ENCODE measurements at regions not wholly inside any gene's neighbourhood (a gene's known extent, or its start where the extent isn't known, plus 50 kb on each side); places are given as distances from the start of the nearest gene placed in this dataset.
"Not testable (repeated sequence)": the region's sequence is repeated elsewhere in the genome, so short reads cannot be mapped to it uniquely, and the experiment has no call there.

DNA sequence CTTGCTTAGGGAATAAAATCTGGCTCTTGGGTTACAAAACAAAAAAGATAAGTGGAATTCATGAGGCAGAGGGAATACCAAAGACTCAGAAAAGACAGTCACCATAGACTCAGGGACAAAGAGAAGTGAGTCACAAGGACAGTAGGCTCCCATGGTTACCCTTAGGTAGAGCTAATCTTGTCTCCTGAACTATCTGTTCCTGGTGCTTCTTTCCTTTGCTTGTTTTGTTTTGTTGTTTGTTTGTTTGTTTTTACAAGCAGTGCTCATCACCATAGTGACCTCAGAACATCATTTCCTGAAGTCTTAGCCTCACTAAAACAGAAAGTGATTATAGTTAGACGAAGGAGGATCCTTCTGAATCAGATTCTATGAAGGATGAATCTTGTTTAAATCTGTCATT is 142.3 kb upstream of the SOX21 start:
- CTCF ChIA-PET, result no interaction called here
- no peak for DNase-seq
- Mint-ChIP-seq H3K4me3 (ENCODE audit: low read depth, unreplicated experiment) (no peak overlapping the region), H3K36me3 (ENCODE audit: insufficient read depth, unreplicated experiment) (no peaks in the 10 kb centered on the region), H3K9me3 (ENCODE audit: low read depth, unreplicated experiment) (no peaks in the 10 kb centered on the region), H3K27ac (ENCODE audit: unreplicated experiment) (no peak overlapping the region), H3K4me1 (ENCODE audit: low read depth, unreplicated experiment) (no peaks in the 10 kb centered on the region), H3K27me3 (ENCODE audit: unreplicated experiment) (no peaks in the 10 kb centered on the region)
- BruUV-seq (replicated peaks), result no TSS peak
- TF ChIP-seq, protein P1, sequence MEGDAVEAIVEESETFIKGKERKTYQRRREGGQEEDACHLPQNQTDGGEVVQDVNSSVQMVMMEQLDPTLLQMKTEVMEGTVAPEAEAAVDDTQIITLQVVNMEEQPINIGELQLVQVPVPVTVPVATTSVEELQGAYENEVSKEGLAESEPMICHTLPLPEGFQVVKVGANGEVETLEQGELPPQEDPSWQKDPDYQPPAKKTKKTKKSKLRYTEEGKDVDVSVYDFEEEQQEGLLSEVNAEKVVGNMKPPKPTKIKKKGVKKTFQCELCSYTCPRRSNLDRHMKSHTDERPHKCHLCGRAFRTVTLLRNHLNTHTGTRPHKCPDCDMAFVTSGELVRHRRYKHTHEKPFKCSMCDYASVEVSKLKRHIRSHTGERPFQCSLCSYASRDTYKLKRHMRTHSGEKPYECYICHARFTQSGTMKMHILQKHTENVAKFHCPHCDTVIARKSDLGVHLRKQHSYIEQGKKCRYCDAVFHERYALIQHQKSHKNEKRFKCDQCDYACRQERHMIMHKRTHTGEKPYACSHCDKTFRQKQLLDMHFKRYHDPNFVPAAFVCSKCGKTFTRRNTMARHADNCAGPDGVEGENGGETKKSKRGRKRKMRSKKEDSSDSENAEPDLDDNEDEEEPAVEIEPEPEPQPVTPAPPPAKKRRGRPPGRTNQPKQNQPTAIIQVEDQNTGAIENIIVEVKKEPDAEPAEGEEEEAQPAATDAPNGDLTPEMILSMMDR (IDR thresholded peaks at IDR 0.05; ENCODE audit: unreplicated experiment), result no peak
- intact Hi-C loops (cut with micrococcal nuclease; ENCODE audit: unreplicated experiment), result no loop called here

GRCh38 chr13:94851576-94851975 is 139.2 kb upstream of the SOX21 start:
- no peaks in the 10 kb centered on the region for H3K9me3 Mint-ChIP-seq (ENCODE audit: low read depth, unreplicated experiment)
- no TSS peak for BruUV-seq (replicated peaks)
- H3K4me3 Mint-ChIP-seq (ENCODE audit: low read depth, unreplicated experiment), result no peak overlapping the region
- DNase-seq, result no peak
- intact Hi-C loops (cut with micrococcal nuclease; ENCODE audit: unreplicated experiment), result no loop called here
- H3K36me3 Mint-ChIP-seq (ENCODE audit: insufficient read depth, unreplicated experiment), result no peaks in the 10 kb centered on the region
- H3K27ac Mint-ChIP-seq (ENCODE audit: unreplicated experiment), result no peak overlapping the region
- H3K27me3 Mint-ChIP-seq (ENCODE audit: unreplicated experiment), result no peaks in the 10 kb centered on the region
- TF ChIP-seq, protein P1 (IDR thresholded peaks at IDR 0.05; ENCODE audit: unreplicated experiment), result no peak
- no peaks in the 10 kb centered on the region for H3K4me1 Mint-ChIP-seq (ENCODE audit: low read depth, unreplicated experiment)
- CTCF ChIA-PET, result no interaction called here

DNA sequence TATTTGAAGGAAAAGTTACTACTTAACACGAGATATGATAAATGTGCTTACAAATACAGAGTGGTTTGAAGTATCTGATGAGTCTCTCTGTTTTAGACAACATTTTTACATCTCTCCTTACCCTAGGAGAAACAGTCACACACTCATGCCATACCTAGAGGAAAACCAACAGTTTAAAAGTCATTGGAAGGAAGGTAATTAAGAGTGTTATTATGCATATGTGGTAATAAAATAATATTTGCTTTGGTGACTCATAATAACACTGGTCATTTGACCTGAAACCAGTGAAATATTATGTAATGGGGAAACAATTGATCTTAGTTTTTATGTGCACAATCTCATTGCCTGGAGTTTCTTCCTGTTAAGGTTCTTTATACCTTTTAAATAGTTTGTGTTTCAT is 136.9 kb upstream of the SOX21 start:
- CTCF ChIA-PET, result no interaction called here
- no peak for DNase-seq
- no TSS peak for BruUV-seq (replicated peaks)
- intact Hi-C loops (cut with micrococcal nuclease; ENCODE audit: unreplicated experiment), result no loop called here
- H3K4me1 Mint-ChIP-seq (ENCODE audit: low read depth, unreplicated experiment), result no peaks in the 10 kb centered on the region
- no peaks in the 10 kb centered on the region for H3K36me3 Mint-ChIP-seq (ENCODE audit: insufficient read depth, unreplicated experiment)
- H3K27ac Mint-ChIP-seq (ENCODE audit: unreplicated experiment), result no peak overlapping the region
- no peaks in the 10 kb centered on the region for H3K27me3 Mint-ChIP-seq (ENCODE audit: unreplicated experiment)
- no peak overlapping the region for H3K4me3 Mint-ChIP-seq (ENCODE audit: low read depth, unreplicated experiment)
- H3K9me3 Mint-ChIP-seq (ENCODE audit: low read depth, unreplicated experiment), result no peaks in the 10 kb centered on the region
- TF ChIP-seq, protein P1 (IDR thresholded peaks at IDR 0.05; ENCODE audit: unreplicated experiment), result no peak

GRCh38 chr13:94842901-94843300 is 130.6 kb upstream of the SOX21 start:
- Mint-ChIP-seq H3K27me3 (ENCODE audit: unreplicated experiment) (no peaks in the 10 kb centered on the region), H3K36me3 (ENCODE audit: insufficient read depth, unreplicated experiment) (no peaks in the 10 kb centered on the region), H3K9me3 (ENCODE audit: low read depth, unreplicated experiment) (no peaks in the 10 kb centered on the region), H3K4me1 (ENCODE audit: low read depth, unreplicated experiment) (no peaks in the 10 kb centered on the region), H3K27ac (ENCODE audit: unreplicated experiment) (no peak overlapping the region), H3K4me3 (ENCODE audit: low read depth, unreplicated experiment) (no peak overlapping the region)
- CTCF ChIA-PET, result no interaction called here
- intact Hi-C loops (cut with micrococcal nuclease; ENCODE audit: unreplicated experiment), result no loop called here
- no TSS peak for BruUV-seq (replicated peaks)
- TF ChIP-seq, protein P1 (IDR thresholded peaks at IDR 0.05; ENCODE audit: unreplicated experiment), result no peak
- DNase-seq, result no peak

DNA sequence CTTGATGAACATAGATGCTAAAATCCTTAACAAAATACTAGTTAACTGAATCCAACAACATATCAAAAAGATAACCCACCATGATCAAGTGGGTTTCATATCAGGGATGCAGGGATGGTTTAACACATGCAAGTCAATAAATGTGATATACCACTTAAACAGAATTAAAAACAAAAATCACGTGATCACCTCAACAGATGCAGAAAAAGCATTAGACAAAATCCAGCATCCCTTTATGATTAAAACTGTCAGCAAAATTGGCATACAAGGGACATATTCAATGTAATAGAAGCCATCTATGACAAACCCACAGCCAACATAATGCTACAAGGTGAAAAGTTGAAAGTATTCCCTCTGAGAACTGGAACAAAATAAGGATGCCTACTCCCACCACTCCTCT is 124.7 kb upstream of the SOX21 start:
- H3K36me3 Mint-ChIP-seq (ENCODE audit: insufficient read depth, unreplicated experiment); BruUV-seq (replicated peaks); DNase-seq; H3K4me1 Mint-ChIP-seq (ENCODE audit: low read depth, unreplicated experiment); intact Hi-C loops (cut with micrococcal nuclease; ENCODE audit: unreplicated experiment); H3K27me3 Mint-ChIP-seq (ENCODE audit: unreplicated experiment); CTCF ChIA-PET; H3K4me3 Mint-ChIP-seq (ENCODE audit: low read depth, unreplicated experiment); H3K27ac Mint-ChIP-seq (ENCODE audit: unreplicated experiment); H3K9me3 Mint-ChIP-seq (ENCODE audit: low read depth, unreplicated experiment): not testable (repeated sequence)
